Thymus (tissue), 11 donors: ENCODE measurements at regions not wholly inside any gene's neighbourhood (a gene's known extent, or its start where the extent isn't known, plus 50 kb on each side); places are given as distances from the start of the nearest gene placed in this dataset.

Source experiments
- DNase-seq, 9 donors: peaks; one replicate each; pipeline ENCODE4 v3.0.0-alpha.2; 2013; ENCODE audit warnings: low spot score in 9 of 9, low read depth in 6 of 9, missing footprints in 1 of 9
- H3K27ac ChIP-seq, 2 donors: one replicate each; pipeline ENCODE4 v1.5.1; 2013; ENCODE audit warnings: control low read depth in 1 of 2, low read depth in 1 of 2, low read length in 1 of 2, mild to moderate bottlenecking in 1 of 2, moderate library complexity in 1 of 2
- H3K27me3 ChIP-seq, 2 donors: one replicate each; pipeline ENCODE4 v1.5.1; 2013; ENCODE audit warnings: low read length in 1 of 2; ENCODE audit not compliant: control insufficient read depth in 2 of 2, insufficient read depth in 1 of 2
- H3K36me3 ChIP-seq, 2 donors: one replicate each; pipeline ENCODE4 v1.5.1; 2013; ENCODE audit warnings: low read length in 1 of 2, mild to moderate bottlenecking in 1 of 2, moderate library complexity in 1 of 2; ENCODE audit not compliant: control insufficient read depth in 2 of 2, insufficient read depth in 2 of 2
- H3K4me1 ChIP-seq, 2 donors: one replicate each; pipeline ENCODE4 v1.5.1; 2013; ENCODE audit warnings: low read length in 2 of 2; ENCODE audit not compliant: control insufficient read depth in 2 of 2, insufficient read depth in 2 of 2
- H3K4me3 ChIP-seq, 2 donors: one replicate each; pipeline ENCODE4 v1.5.1; 2013; ENCODE audit warnings: low read length in 2 of 2, control low read depth in 1 of 2, mild to moderate bottlenecking in 1 of 2
- H3K9me3 ChIP-seq, 2 donors: one replicate each; pipeline ENCODE4 v1.5.1; 2013; ENCODE audit warnings: low read length in 1 of 2, mild to moderate bottlenecking in 1 of 2; ENCODE audit not compliant: control insufficient read depth in 2 of 2, insufficient read depth in 1 of 2
- WGBS: extraction: QIAGEN DNeasy Blood & Tissue Kit; methylation state at CpG from one replicate; pipeline ENCODE4 v1.1.7; 2013; 5-methylcytosine and 5-hydroxymethylcytosine counted together
- donor health status: healthy.

GRCh38 chr9:106111039-106111730, 416.8 kb downstream of the TMEM38B start:
- WGBS: 70% methylated on average over 6 of the region's 6 CpGs
- no peak overlapping the region for H3K27ac ChIP-seq
- DNase-seq: no peak

DNA sequence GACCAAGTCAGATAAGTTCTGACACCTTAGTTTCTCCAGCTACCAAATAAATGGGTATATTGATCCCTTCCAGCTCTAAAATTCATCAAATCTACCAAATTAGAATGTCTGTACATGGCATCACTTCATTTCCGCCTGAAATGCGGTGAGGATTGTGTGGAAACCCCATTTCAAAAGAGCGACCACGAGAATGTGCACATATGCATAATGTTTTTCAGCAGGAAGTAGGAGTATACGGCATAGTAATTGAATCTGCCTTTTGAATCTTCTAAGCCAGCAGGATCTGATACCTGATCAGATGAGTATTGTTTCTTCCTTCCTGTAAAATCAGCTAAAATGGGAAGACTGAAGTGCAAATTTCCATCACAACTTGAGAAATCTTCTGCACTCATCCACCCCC, 418.6 kb downstream of the TMEM38B start:
- H3K4me1 ChIP-seq: no peaks in the 10 kb centered on the region
- no peak for DNase-seq
- no peaks in the 10 kb centered on the region for H3K36me3 ChIP-seq
- no peaks in the 10 kb centered on the region for H3K9me3 ChIP-seq
- H3K4me3 ChIP-seq: no peak overlapping the region
- H3K27me3 ChIP-seq: no peaks in the 10 kb centered on the region
- no peak overlapping the region for H3K27ac ChIP-seq
- 94% methylated on average over 5 of the region's 5 CpGs for WGBS

More at GRCh38 chr9:106111039-106111730, 416.8 kb downstream of the TMEM38B start:
- Histone ChIP-seq H3K27me3 (no peaks in the 10 kb centered on the region), H3K4me3 (no peak overlapping the region), H3K9me3 (no peaks in the 10 kb centered on the region), H3K36me3 (no peaks in the 10 kb centered on the region), H3K4me1 (no peaks in the 10 kb centered on the region)

DNA sequence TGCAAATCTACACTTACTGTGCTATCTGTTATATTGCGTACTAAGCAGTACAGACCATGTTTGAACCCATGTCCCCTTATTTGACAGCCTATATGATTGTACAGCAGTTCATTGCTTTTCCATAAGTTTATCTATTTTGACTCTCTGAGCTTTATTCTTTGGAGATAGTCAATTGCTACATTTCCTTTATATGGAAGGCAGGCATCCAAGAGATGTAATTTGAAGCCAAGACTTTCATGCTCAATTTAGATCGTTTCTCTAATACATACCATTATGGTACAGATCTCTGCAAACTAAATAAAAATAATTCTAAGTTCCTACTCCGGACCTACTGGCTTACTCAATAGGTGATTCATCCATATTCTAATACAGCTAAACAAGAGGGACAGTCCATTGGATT, 424.8 kb downstream of the TMEM38B start:
- no peaks in the 10 kb centered on the region for H3K27me3 ChIP-seq
- H3K36me3 ChIP-seq: no peaks in the 10 kb centered on the region
- H3K9me3 ChIP-seq: no peaks in the 10 kb centered on the region
- H3K4me3 ChIP-seq: no peak overlapping the region
- 91% methylated on average over 3 of the region's 3 CpGs for WGBS
- H3K4me1 ChIP-seq: no peaks in the 10 kb centered on the region
- DNase-seq: no peak
- no peak overlapping the region for H3K27ac ChIP-seq

DNA sequence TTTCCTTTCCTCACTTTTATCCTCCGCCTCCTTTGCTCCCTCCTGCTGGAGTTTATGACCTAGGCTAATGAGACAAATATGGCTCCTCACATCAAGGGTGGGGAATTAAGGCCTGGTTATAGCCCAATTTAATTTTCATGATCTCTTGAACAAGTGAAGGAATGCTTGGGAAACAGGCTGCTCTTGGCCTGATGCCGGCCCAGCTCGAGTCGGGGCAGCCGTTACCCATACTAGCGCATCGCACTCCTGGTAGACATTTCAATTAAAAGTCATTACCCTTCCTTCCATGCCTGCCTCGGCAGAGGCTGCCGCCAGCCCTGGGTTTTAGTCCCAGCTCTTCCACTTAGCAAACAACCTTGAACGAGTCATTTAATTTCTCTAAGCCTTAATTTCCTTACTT, 425.7 kb downstream of the TMEM38B start:
- Histone ChIP-seq H3K9me3 (no peaks in the 10 kb centered on the region), H3K36me3 (no peaks in the 10 kb centered on the region), H3K27me3 (no peaks in the 10 kb centered on the region), H3K4me3 (no peak overlapping the region), H3K27ac (no peak overlapping the region), H3K4me1 (no peaks in the 10 kb centered on the region)
- 96% methylated on average over 10 of the region's 10 CpGs for WGBS
- no peak for DNase-seq

GRCh38 chr9:106127776-106128175, 433.4 kb downstream of the TMEM38B start:
- DNase-seq: no peak
- no peaks in the 10 kb centered on the region for H3K36me3 ChIP-seq
- 98% methylated on average over 1 of the region's 1 CpG for WGBS
- H3K27me3 ChIP-seq: no peaks in the 10 kb centered on the region
- H3K4me1 ChIP-seq: no peaks in the 10 kb centered on the region
- no peak overlapping the region for H3K4me3 ChIP-seq
- H3K27ac ChIP-seq: no peak overlapping the region
- H3K9me3 ChIP-seq: no peaks in the 10 kb centered on the region

GRCh38 chr9:106130374-106130773, 436.0 kb downstream of the TMEM38B start:
- H3K9me3 ChIP-seq: no peaks in the 10 kb centered on the region
- WGBS: 98% methylated on average over 2 of the region's 2 CpGs
- H3K4me3 ChIP-seq: no peak overlapping the region
- no peaks in the 10 kb centered on the region for H3K36me3 ChIP-seq
- H3K27me3 ChIP-seq: no peaks in the 10 kb centered on the region
- no peak overlapping the region for H3K27ac ChIP-seq
- H3K4me1 ChIP-seq: no peaks in the 10 kb centered on the region
- DNase-seq: no peak

- WGBS: 94% methylated on average over 2 of the region's 2 CpGs
These were observed 449.4 kb downstream of the TMEM38B start for GRCh38 chr9:106143781-106144180.

GRCh38 chr9:106146066-106146840, 451.9 kb downstream of the TMEM38B start:
- Histone ChIP-seq H3K4me1 (no peaks in the 10 kb centered on the region), H3K27ac (no peak overlapping the region), H3K27me3 (no peaks in the 10 kb centered on the region), H3K9me3 (no peaks in the 10 kb centered on the region), H3K36me3 (no peaks in the 10 kb centered on the region), H3K4me3 (no peak overlapping the region)
- no peak for DNase-seq
- WGBS: 96% methylated on average over 6 of the region's 6 CpGs

More at GRCh38 chr9:106143781-106144180, 449.4 kb downstream of the TMEM38B start:
- no peak overlapping the region for H3K4me3 ChIP-seq
- no peaks in the 10 kb centered on the region for H3K36me3 ChIP-seq
- no peaks in the 10 kb centered on the region for H3K27me3 ChIP-seq
- H3K27ac ChIP-seq: no peak overlapping the region
- no peaks in the 10 kb centered on the region for H3K9me3 ChIP-seq
- H3K4me1 ChIP-seq: no peaks in the 10 kb centered on the region
- DNase-seq: no peak

DNA sequence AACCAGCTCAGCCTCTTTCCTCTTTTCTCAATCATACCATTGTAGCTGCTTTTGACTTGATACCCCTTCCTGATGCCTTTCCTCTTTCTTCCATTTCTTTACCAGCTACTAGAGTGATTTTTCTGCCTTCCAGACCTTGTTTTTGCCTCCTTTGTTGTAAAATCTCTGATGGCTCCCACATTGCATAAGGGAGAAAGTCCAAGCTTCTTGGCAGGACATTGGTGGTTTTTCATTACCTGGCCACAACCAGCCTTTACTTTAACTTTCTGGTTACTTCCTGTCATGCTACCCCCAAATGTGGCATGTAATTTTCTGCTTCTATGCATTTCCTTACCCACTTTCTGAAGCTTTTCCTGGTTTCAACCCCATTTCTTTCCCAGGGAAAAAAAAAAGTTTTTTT, 452.5 kb downstream of the TMEM38B start:
- no peak for DNase-seq
- no peaks in the 10 kb centered on the region for H3K36me3 ChIP-seq
- H3K4me3 ChIP-seq: no peak overlapping the region
- no peak overlapping the region for H3K27ac ChIP-seq
- H3K27me3 ChIP-seq: no peaks in the 10 kb centered on the region
- no peaks in the 10 kb centered on the region for H3K4me1 ChIP-seq
- no peaks in the 10 kb centered on the region for H3K9me3 ChIP-seq
